ENCODE measurements at regions not wholly inside any gene's neighbourhood (a gene's known extent, or its start where the extent isn't known, plus 50 kb on each side); places are given as distances from the start of the nearest gene placed in this dataset.

DNA sequence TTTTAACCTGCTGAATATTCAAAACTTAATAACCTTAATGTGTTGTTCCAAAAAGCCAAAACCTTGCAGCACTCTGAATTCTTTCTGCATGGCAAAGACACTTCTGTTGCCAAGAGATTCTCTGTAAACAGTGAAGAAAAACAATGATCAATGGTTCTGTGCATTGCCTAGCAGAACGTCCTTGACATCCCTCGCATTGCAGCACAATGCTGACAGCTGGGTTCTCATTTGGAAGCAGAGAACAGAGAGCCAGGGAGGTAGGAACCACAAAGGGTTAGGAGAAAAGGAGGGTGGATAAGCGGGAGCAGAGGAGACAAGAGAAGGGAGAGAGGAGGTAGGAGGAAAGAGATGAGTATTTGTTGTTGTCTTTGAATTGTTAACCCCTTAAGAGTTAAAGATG, 501.1 kb downstream of the NAV3 start:
- TF ChIP-seq, protein P1, sequence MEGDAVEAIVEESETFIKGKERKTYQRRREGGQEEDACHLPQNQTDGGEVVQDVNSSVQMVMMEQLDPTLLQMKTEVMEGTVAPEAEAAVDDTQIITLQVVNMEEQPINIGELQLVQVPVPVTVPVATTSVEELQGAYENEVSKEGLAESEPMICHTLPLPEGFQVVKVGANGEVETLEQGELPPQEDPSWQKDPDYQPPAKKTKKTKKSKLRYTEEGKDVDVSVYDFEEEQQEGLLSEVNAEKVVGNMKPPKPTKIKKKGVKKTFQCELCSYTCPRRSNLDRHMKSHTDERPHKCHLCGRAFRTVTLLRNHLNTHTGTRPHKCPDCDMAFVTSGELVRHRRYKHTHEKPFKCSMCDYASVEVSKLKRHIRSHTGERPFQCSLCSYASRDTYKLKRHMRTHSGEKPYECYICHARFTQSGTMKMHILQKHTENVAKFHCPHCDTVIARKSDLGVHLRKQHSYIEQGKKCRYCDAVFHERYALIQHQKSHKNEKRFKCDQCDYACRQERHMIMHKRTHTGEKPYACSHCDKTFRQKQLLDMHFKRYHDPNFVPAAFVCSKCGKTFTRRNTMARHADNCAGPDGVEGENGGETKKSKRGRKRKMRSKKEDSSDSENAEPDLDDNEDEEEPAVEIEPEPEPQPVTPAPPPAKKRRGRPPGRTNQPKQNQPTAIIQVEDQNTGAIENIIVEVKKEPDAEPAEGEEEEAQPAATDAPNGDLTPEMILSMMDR (IDR thresholded peaks at IDR 0.05; ENCODE audit: low read length) = no peak
- TF ChIP-seq EZH2phosphoT487 (IDR thresholded peaks at IDR 0.05; ENCODE audit: low read length) = no peak
